H1 (cell line): ENCODE measurements at regions not wholly inside any gene's neighbourhood (a gene's known extent, or its start where the extent isn't known, plus 50 kb on each side); places are given as distances from the start of the nearest gene placed in this dataset.
A peak's percentile ranks its signal among the peaks of the same experiment; 100 is the strongest.

ENCODE experiments used
- CTCF ChIA-PET: fragments of 300-600 bp; sonication (Branson Sonifier 250); formaldehyde crosslinking; loops from one replicate; lab custom pipeline; 2021; ENCODE audit not compliant: partially characterized antibody; lab: Charles Lee
- POLR2A ChIA-PET: fragments of 300-600 bp; sonication (Branson Sonifier 250); formaldehyde crosslinking; loops from one replicate; lab custom pipeline; 2021; ENCODE audit warnings: inconsistent platforms; ENCODE audit not compliant: partially characterized antibody; lab: Charles Lee
- DNase-seq, 2 experiments: peaks; one replicate each; pipeline versions ENCODE4 v3.0.0 to v3.0.0-alpha.2; 2010 to 2022; ENCODE audit warnings: low spot score in 2 of 2, low read depth in 1 of 2, mixed read lengths in 1 of 2
- FAIRE-seq: peaks from 2 replicates; lab custom pipeline; 2011; peaks lifted over from hg19 to GRCh38; lab: Jason Lieb, UNC
- H2AFZ ChIP-seq: 2 replicates; pipeline ENCODE4 v1.8.1; 2012; ENCODE audit warnings: low read length, inconsistent platforms
- H2AK5ac ChIP-seq: 2 replicates; pipeline ENCODE4 v1.6.1; 2013; ENCODE audit warnings: low read depth, low read length
- H2BK120ac ChIP-seq: replicated peaks from 2 replicates; pipeline ENCODE3; 2013; ENCODE audit warnings: low read depth, low read length, inconsistent platforms
- H2BK12ac ChIP-seq: 2 replicates; pipeline ENCODE4 v1.6.1; 2013; ENCODE audit warnings: low read depth, low read length
- H2BK15ac ChIP-seq: 2 replicates; pipeline ENCODE4 v1.6.1; 2013; ENCODE audit warnings: low read length
- H2BK20ac ChIP-seq: 2 replicates; pipeline ENCODE4 v1.6.1; 2013; ENCODE audit warnings: low read length
- H2BK5ac ChIP-seq: 2 replicates; pipeline ENCODE4 v1.6.1; 2013; ENCODE audit warnings: low read depth, low read length
- H3K14ac ChIP-seq: 2 replicates; pipeline ENCODE4 v1.6.1; 2013; ENCODE audit warnings: inconsistent platforms; ENCODE audit not compliant: insufficient read length
- H3K18ac ChIP-seq: 2 replicates; pipeline ENCODE4 v1.6.1; 2013; ENCODE audit warnings: low read length; ENCODE audit errors: extremely low read depth
- H3K23ac ChIP-seq: 2 replicates; pipeline ENCODE4 v1.6.1; 2013; ENCODE audit warnings: inconsistent platforms; ENCODE audit not compliant: insufficient read length
- H3K23me2 ChIP-seq: 2 replicates; pipeline ENCODE4 v1.6.1; 2013; ENCODE audit warnings: low read depth, low read length
- H3K27ac ChIP-seq: 2 replicates; pipeline ENCODE4 v1.6.1; 2011; ENCODE audit warnings: low read depth, low read length, inconsistent platforms
- H3K27me3 ChIP-seq, 4 experiments: replicated peaks in 1 of 4; 1 replicate in 1 of 4; 2 replicates in 3 of 4; pipeline versions ENCODE4 v1.6.1 to v1.8.1; 2011 to 2013; ENCODE audit warnings: low read length in 3 of 4, mild to moderate bottlenecking in 3 of 4, inconsistent platforms in 2 of 4, mixed read lengths in 2 of 4, moderate library complexity in 1 of 4; ENCODE audit not compliant: control insufficient read depth in 3 of 4, insufficient read depth in 3 of 4; ENCODE audit errors: extremely low read depth in 1 of 4
- H3K36me3 ChIP-seq, 4 experiments: 2 replicates each; pipeline versions ENCODE4 v1.6.1 to v1.8.1; 2011 to 2013; ENCODE audit warnings: mild to moderate bottlenecking in 4 of 4, low read length in 3 of 4, moderate library complexity in 2 of 4, control low read depth in 1 of 4, inconsistent platforms in 1 of 4; ENCODE audit not compliant: insufficient read depth in 4 of 4, control insufficient read depth in 2 of 4
- H3K4ac ChIP-seq: replicated peaks from 2 replicates; pipeline ENCODE3; 2013; ENCODE audit warnings: low read length, low read depth, mixed read lengths, inconsistent platforms; ENCODE audit not compliant: insufficient read length
- H3K4me1 ChIP-seq, 4 experiments: replicated peaks in 1 of 4; 1 replicate in 1 of 4; 2 replicates in 3 of 4; pipeline versions ENCODE4 v1.6.1 to v1.8.1; 2011 to 2013; ENCODE audit warnings: low read length in 3 of 4, inconsistent platforms in 2 of 4, mixed read lengths in 1 of 4; ENCODE audit not compliant: insufficient read depth in 4 of 4, control insufficient read depth in 3 of 4
- H3K4me2 ChIP-seq, 2 experiments: 2 replicates each; pipeline versions ENCODE4 v1.6.1 to v1.8.1; 2011 to 2013; ENCODE audit warnings: low read depth in 2 of 2, low read length in 2 of 2, control low read depth in 1 of 2, inconsistent platforms in 1 of 2, mild to moderate bottlenecking in 1 of 2; ENCODE audit not compliant: insufficient read depth in 1 of 2
- H3K4me3 ChIP-seq, 4 experiments: fragments of 200-600, 300-600 bp in 1 of 4; sonication (generic), shearing (Covaris generic), sonication (Bioruptor Twin) in 1 of 4; 2 replicates each; pipeline versions ENCODE4 v1.5.1 to v1.8.1; 2011 to 2016; ENCODE audit warnings: low read length in 4 of 4, low read depth in 3 of 4, control low read depth in 2 of 4, inconsistent platforms in 2 of 4, mild to moderate bottlenecking in 2 of 4, mixed read lengths in 1 of 4, moderate library complexity in 1 of 4; ENCODE audit not compliant: insufficient read depth in 2 of 4; ENCODE audit errors: extremely low read depth in 1 of 4
- H3K56ac ChIP-seq: replicated peaks from 2 replicates; pipeline ENCODE3; 2013; ENCODE audit warnings: low read depth, mild to moderate bottlenecking, mixed read lengths, low read length, inconsistent platforms; ENCODE audit not compliant: insufficient read length
- H3K79me1 ChIP-seq: 2 replicates; pipeline ENCODE4 v1.6.1; 2013; ENCODE audit warnings: low read depth, low read length, control low read depth
- H3K79me2 ChIP-seq, 2 experiments: 2 replicates each; pipeline versions ENCODE4 v1.6.1 to v1.8.1; 2012 to 2013; ENCODE audit warnings: low read length in 2 of 2, mild to moderate bottlenecking in 2 of 2, inconsistent platforms in 1 of 2; ENCODE audit not compliant: insufficient read depth in 2 of 2, control insufficient read depth in 1 of 2
- H3K9ac ChIP-seq, 4 experiments: replicated peaks in 1 of 4; 1 replicate in 1 of 4; 2 replicates in 3 of 4; pipeline versions ENCODE4 v1.6.1 to v1.8.1; 2011 to 2013; ENCODE audit warnings: low read depth in 3 of 4, low read length in 3 of 4, control low read depth in 2 of 4, mild to moderate bottlenecking in 2 of 4, moderate library complexity in 2 of 4, inconsistent platforms in 1 of 4; ENCODE audit errors: extremely low read depth in 1 of 4
- H3K9me3 ChIP-seq, 2 experiments: 2 replicates each; pipeline versions ENCODE4 v1.6.1 to v1.8.1; 2012 to 2013; ENCODE audit warnings: mild to moderate bottlenecking in 2 of 2, moderate library complexity in 2 of 2, control low read depth in 1 of 2, inconsistent platforms in 1 of 2, low read depth in 1 of 2, low read length in 1 of 2, mixed read lengths in 1 of 2; ENCODE audit not compliant: insufficient read depth in 2 of 2
- H4K20me1 ChIP-seq, 2 experiments: replicated peaks in 1 of 2; 2 replicates each; pipeline versions ENCODE3 to v1.8.1; 2011 to 2013; ENCODE audit warnings: inconsistent platforms in 2 of 2, low read length in 2 of 2, mild to moderate bottlenecking in 1 of 2; ENCODE audit not compliant: insufficient read depth in 2 of 2, control insufficient read depth in 1 of 2
- H4K5ac ChIP-seq: 2 replicates; pipeline ENCODE4 v1.6.1; 2013; ENCODE audit warnings: low read length, low read depth, mixed read lengths, inconsistent platforms; ENCODE audit not compliant: insufficient read length
- H4K8ac ChIP-seq: 2 replicates; pipeline ENCODE4 v1.8.0; 2013; ENCODE audit warnings: mild to moderate bottlenecking, moderate library complexity, low read length, inconsistent platforms; ENCODE audit not compliant: insufficient read depth; ENCODE audit errors: extremely low read depth
- H4K91ac ChIP-seq: replicated peaks from 2 replicates; pipeline ENCODE3; 2013; ENCODE audit warnings: low read length, mixed read lengths, inconsistent platforms; ENCODE audit not compliant: insufficient read length
- ASH2L ChIP-seq: fragments of 200-600, 300-600 bp; sonication (generic); IDR thresholded peaks from one replicate; pipeline ENCODE4 v1.7.1; 2017; ENCODE audit warnings: low read length
- MAFK ChIP-seq: IDR thresholded peaks from 2 replicates; pipeline ENCODE4 v1.6.1; 2012; ENCODE audit warnings: low read depth, mild to moderate bottlenecking, improper control_type of control experiment, low read length
- WGBS, 2 experiments: shearing (Covaris generic) in 1 of 2; methylation state at CpG; one replicate each; pipeline versions ENCODE4 v1.1.6 to v1.1.7; 2013 to 2015; ENCODE audit warnings: low lambda C conversion rate in 2 of 2, mixed read lengths in 2 of 2, inconsistent platforms in 1 of 2, low coverage in 1 of 2, missing lambda C conversion rate in 1 of 2; ENCODE audit not compliant: insufficient replicate concordance in 2 of 2, insufficient coverage in 1 of 2, insufficient read length in 1 of 2; ENCODE audit errors: extremely low coverage in 1 of 2, missing lambda C conversion rate in 1 of 2; 5-methylcytosine and 5-hydroxymethylcytosine counted together

DNA sequence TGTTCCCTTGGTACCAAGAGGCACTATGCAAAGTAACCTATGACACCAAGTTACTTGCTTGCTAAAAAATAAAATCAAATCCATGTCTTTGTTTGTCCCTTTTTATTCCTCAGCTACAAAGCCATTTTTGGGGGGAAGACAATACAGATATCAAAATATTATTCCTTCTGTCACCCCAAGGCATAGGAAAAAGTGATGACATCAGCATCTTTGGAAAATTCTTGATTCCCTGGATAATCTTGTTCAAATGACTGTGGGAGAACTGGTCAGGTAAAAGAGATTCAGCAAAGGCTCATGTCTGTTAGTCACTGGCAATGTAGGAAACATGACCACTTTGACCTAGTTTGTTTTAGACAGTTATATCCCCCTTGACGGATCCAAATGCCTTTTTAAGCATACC, 373.1 kb downstream of the MAT2B start:
- CTCF ChIA-PET = interaction anchor here (0.6 kb wide), 1 partner anchor 322 kb away, joined by 3 read pairs; no protein-coding TSS in a partner anchor
- Histone ChIP-seq H4K5ac (no peak overlapping the region), H4K8ac (no peak overlapping the region), H3K23ac (no peak overlapping the region), H3K27ac (no peak overlapping the region), H2AFZ (no peak overlapping the region), H3K4ac (no peak overlapping the region), H2AK5ac (no peak overlapping the region), H2BK12ac (no peak overlapping the region), H3K18ac (no peak overlapping the region), H3K4me3 (no peak overlapping the region), H3K4me2 (no peak overlapping the region), H2BK20ac (no peak overlapping the region), H4K20me1 (no peaks in the 10 kb centered on the region), H3K14ac (no peak overlapping the region), H4K91ac (no peak overlapping the region), H3K4me1 (no peaks in the 10 kb centered on the region), H3K79me2 (no peaks in the 10 kb centered on the region), H2BK5ac (no peak overlapping the region), H3K79me1 (no peaks in the 10 kb centered on the region), H3K36me3 (no peaks in the 10 kb centered on the region), H3K9me3 (no peaks in the 10 kb centered on the region), H3K27me3 (no peaks in the 10 kb centered on the region), H3K9ac (no peak overlapping the region), H3K56ac (no peak overlapping the region), H2BK120ac (no peak overlapping the region), H3K23me2 (no peaks in the 10 kb centered on the region), H2BK15ac (no peak overlapping the region)
- 88% methylated on average over 1 of the region's 1 CpG; no CpG with 5 or more reads in 1 of the 2 experiments for WGBS, 2 experiments
- POLR2A ChIA-PET = no interaction called here
- FAIRE-seq (no peak), DNase-seq (no peak)
- TF ChIP-seq MAFK (peak; percentile 92), ASH2L (no peak)
